ENCODE measurements at regions not wholly inside any gene's neighbourhood (a gene's known extent, or its start where the extent isn't known, plus 50 kb on each side); places are given as distances from the start of the nearest gene placed in this dataset.
A peak's percentile ranks its signal among the peaks of the same experiment; 100 is the strongest.

GRCh38 chr2:8172661-8173060 is 509.2 kb upstream of the ID2 start:
- Mint-ChIP-seq H3K36me3 (ENCODE audit: insufficient read depth) (no peaks in the 10 kb centered on the region), H3K4me1 (ENCODE audit: low read depth in 2 of 2) (peaks cover 10 to 13% of the 10 kb centered on the region in 2 donors), H3K27ac (no peak overlapping the region), H3K27me3 (no peaks in the 10 kb centered on the region), H3K9me3 (no peaks in the 10 kb centered on the region), H3K4me3 (no peak overlapping the region)
- DNase-seq (no peak), ATAC-seq (replicated peaks) (no peak)

- Mint-ChIP-seq H3K27ac (no peak overlapping the region), H3K4me1 (ENCODE audit: low read depth in 2 of 2) (no peaks in the 10 kb centered on the region), H3K36me3 (ENCODE audit: insufficient read depth) (no peaks in the 10 kb centered on the region), H3K27me3 (no peaks in the 10 kb centered on the region), H3K9me3 (no peaks in the 10 kb centered on the region), H3K4me3 (no peak overlapping the region)
- ATAC-seq (replicated peaks) (no peak), DNase-seq (no peak)
Observed at GRCh38 chr2:8174641-8175257, 507.1 kb upstream of the ID2 start.

- Mint-ChIP-seq H3K27ac (no peak overlapping the region), H3K9me3 (no peaks in the 10 kb centered on the region), H3K4me1 (ENCODE audit: low read depth in 2 of 2) (no peaks in the 10 kb centered on the region), H3K36me3 (ENCODE audit: insufficient read depth) (no peaks in the 10 kb centered on the region), H3K4me3 (no peak overlapping the region), H3K27me3 (no peaks in the 10 kb centered on the region)
- ATAC-seq (replicated peaks) = peak; percentile 17
- DNase-seq = no peak
Observed at GRCh38 chr2:8176887-8177286, 505.0 kb upstream of the ID2 start.

GRCh38 chr2:8177566-8177965 is 504.3 kb upstream of the ID2 start:
- ATAC-seq (replicated peaks) (no peak), DNase-seq (no peak)
- no peak overlapping the region for H3K27ac Mint-ChIP-seq
- H3K4me3 Mint-ChIP-seq = no peak overlapping the region
- H3K4me1 Mint-ChIP-seq (ENCODE audit: low read depth in 2 of 2) = no peaks in the 10 kb centered on the region
- H3K9me3 Mint-ChIP-seq = no peaks in the 10 kb centered on the region
- H3K27me3 Mint-ChIP-seq = no peaks in the 10 kb centered on the region
- no peaks in the 10 kb centered on the region for H3K36me3 Mint-ChIP-seq (ENCODE audit: insufficient read depth)

DNA sequence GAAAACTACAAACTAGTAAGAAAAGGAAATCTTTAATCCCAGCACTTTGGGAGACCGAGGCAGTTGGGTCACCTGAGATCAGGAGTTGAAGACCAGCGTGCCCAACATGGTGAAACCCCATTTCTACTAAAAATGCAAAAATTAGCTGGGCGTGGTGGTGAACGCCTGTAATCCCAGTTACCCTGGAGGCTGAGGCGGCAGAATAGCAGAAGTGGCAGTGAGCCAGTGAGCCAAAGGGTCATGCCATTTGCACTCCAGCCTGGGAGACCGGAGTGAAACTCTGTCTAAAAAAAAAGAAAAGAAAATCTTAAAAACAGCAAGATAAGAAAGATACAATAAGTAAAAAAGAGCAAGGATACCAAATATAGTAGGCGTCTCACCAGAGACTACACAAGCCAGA is 502.9 kb upstream of the ID2 start:
- DNase-seq = no peak
- Mint-ChIP-seq H3K4me1 (ENCODE audit: low read depth in 2 of 2) (no peaks in the 10 kb centered on the region), H3K27ac (no peak overlapping the region), H3K9me3 (peaks cover 0 to 1% of the 10 kb centered on the region in 2 donors), H3K36me3 (ENCODE audit: insufficient read depth) (no peaks in the 10 kb centered on the region), H3K4me3 (no peak overlapping the region), H3K27me3 (no peaks in the 10 kb centered on the region)
- ATAC-seq (replicated peaks) = no peak

DNA sequence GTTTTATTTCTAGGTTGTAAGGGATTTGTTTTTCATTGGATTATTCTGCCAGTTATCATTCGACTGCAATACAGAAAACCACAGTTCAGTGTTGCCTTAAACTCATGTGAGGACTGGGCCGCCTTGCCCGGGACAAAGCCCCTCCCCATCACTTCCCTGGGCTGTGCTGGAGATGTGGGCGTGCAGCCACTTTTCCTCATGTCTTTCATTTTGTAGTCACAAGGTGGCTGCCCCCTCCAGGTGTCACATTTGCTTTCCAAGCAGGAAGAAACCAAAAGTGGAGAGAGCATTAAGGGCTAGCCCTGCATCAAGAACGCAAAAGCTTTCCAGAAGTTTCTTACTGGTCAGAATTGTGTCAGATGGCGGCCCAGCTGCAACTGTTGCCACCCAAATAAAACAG is 492.5 kb upstream of the ID2 start:
- Mint-ChIP-seq H3K36me3 (ENCODE audit: insufficient read depth) (no peaks in the 10 kb centered on the region), H3K27ac (no peak overlapping the region), H3K9me3 (no peaks in the 10 kb centered on the region), H3K4me1 (ENCODE audit: low read depth in 2 of 2) (peaks cover 0 to 2% of the 10 kb centered on the region in 2 donors), H3K4me3 (no peak overlapping the region), H3K27me3 (no peaks in the 10 kb centered on the region)
- no peak for ATAC-seq (replicated peaks)
- no peak for DNase-seq

DNA sequence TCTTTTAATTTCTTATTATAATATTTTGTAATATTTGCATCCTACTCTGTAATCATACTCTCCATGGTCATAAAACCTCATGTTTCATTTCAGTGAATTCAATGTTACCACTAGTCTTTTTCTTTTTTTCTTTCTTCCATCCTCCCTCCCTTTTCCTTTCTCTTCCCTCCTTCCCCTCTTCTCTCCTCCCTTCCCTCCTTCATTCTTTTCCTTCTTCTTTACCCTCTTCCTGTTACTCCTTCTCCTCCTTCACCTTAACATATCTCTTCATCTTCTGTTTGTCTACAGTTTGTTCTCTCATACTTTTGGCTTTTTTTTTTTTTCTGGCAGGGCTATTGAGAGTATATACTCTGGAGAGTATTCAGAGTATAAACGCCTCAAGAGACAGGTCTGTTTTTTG is 491.6 kb upstream of the ID2 start:
- no peak overlapping the region for H3K4me3 Mint-ChIP-seq
- peaks cover 0 to 2% of the 10 kb centered on the region in 2 donors for H3K4me1 Mint-ChIP-seq (ENCODE audit: low read depth in 2 of 2)
- ATAC-seq (replicated peaks) (no peak), DNase-seq (no peak)
- H3K36me3 Mint-ChIP-seq (ENCODE audit: insufficient read depth) = no peaks in the 10 kb centered on the region
- H3K9me3 Mint-ChIP-seq = no peaks in the 10 kb centered on the region
- no peak overlapping the region for H3K27ac Mint-ChIP-seq
- H3K27me3 Mint-ChIP-seq = no peaks in the 10 kb centered on the region

DNA sequence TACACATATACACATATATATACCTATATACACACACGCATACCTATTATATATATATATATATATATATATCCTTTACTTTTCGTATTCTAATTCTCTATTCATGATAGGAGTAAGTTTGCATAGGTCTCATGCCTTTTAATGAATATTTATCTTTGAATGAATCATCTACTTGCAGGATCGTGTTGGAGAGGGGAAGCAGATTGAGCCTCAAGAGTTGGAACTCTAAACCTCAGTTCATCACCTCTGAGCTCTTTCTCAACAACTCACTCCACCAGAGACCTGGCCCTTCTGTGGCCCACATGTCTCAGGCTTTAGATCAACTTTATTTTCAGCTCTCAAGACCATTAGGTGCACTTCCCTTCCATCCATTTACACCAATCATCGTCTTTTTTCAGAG is 490.4 kb upstream of the ID2 start:
- H3K27me3 Mint-ChIP-seq = no peaks in the 10 kb centered on the region
- H3K36me3 Mint-ChIP-seq (ENCODE audit: insufficient read depth) = no peaks in the 10 kb centered on the region
- DNase-seq (no peak), ATAC-seq (replicated peaks) (no peak)
- peaks cover 0 to 2% of the 10 kb centered on the region in 2 donors for H3K4me1 Mint-ChIP-seq (ENCODE audit: low read depth in 2 of 2)
- H3K27ac Mint-ChIP-seq = no peak overlapping the region
- H3K9me3 Mint-ChIP-seq = no peaks in the 10 kb centered on the region
- H3K4me3 Mint-ChIP-seq = no peak overlapping the region

DNA sequence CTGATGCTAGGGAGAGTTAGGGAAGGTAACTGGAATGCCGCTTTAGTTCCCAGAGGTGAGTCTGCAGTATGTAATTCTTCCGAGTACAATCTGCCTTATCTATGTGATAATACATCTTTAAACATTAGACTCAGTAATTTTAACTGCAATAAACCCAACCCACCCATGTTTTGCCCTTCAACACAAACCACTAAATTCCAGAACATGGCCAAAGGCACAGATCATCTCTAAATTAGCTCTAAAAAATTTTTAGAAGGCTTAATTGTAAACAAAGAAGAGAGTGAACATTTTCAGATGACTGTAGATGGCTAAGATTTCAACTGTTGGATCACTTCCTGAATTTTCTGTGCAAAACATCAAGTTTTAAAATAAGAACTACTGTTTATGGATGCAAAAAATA is 488.7 kb upstream of the ID2 start:
- Mint-ChIP-seq H3K36me3 (ENCODE audit: insufficient read depth) (no peaks in the 10 kb centered on the region), H3K27me3 (no peaks in the 10 kb centered on the region), H3K4me1 (ENCODE audit: low read depth in 2 of 2) (peaks cover 0 to 2% of the 10 kb centered on the region in 2 donors), H3K4me3 (no peak overlapping the region), H3K9me3 (no peaks in the 10 kb centered on the region), H3K27ac (no peak overlapping the region)
- ATAC-seq (replicated peaks) (no peak), DNase-seq (no peak)

DNA sequence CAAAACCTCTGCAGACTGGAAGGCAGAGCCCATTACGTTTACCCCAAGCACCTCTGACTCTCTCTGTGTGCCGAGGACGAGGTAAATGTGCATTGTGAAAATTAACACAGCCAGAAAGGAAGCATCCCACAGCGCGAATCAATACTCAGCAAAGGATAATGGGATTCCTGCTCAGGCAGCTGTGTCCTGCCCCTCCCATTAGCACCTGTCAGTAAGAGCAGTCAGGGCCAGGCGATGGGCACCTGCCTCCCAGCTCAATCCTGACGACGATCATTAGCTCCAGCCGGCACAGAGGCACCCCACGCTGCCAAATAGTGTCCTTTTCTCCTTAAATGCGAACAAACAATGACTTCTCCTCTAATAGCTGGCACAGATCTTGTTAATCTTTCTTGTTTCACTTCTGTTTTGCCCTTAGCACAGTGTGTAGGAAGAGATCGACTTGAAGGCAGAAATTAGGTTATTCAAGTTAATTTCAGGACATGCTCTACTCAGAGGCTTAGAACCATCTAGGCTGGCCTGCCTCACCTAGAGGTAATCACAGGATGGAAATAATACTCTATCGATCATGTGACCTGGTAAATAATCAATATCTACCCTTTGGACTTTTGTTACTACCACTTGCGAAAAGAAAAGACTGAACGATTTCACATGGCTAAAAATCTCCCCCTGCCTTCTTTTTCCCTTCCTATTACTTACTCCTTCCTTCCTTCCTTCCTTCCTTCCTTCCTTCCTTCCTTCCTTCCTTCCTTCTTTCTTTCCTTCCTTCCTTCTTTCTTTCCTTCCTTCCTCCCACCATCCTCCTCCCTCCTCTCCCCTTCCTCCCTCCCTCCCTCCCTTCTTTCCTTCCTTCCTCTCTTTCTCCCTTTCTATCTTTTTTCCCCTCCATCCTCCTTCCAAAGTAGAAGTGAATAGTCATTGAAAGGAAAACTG is 487.9 kb upstream of the ID2 start:
- H3K4me3 Mint-ChIP-seq = no peak overlapping the region
- H3K27me3 Mint-ChIP-seq = no peaks in the 10 kb centered on the region
- no peaks in the 10 kb centered on the region for H3K36me3 Mint-ChIP-seq (ENCODE audit: insufficient read depth)
- DNase-seq (no peak), ATAC-seq (replicated peaks) (no peak)
- H3K27ac Mint-ChIP-seq = no peak overlapping the region
- no peaks in the 10 kb centered on the region for H3K9me3 Mint-ChIP-seq
- H3K4me1 Mint-ChIP-seq (ENCODE audit: low read depth in 2 of 2) = peaks cover 0 to 6% of the 10 kb centered on the region in 2 donors

GRCh38 chr2:8195784-8196183 is 486.1 kb upstream of the ID2 start:
- H3K27ac Mint-ChIP-seq = no peak overlapping the region

DNA sequence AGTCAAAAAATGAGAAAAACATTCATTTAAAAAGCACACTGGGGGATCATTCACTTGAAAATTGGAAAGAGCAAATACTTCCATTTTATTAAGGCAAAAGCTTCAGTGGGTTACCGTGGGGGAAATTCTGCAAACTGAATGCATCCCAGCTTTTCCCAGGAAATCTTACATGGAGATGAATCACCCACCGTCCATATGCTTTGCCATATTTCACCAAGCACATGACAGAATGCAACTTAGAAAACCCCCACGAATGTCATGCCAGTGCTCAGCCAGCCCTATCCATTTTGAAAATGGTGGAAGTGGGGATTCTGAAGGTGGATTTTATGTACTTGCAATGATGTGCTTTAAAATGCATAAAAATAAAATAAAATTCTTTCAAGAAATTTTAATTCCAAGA is 485.5 kb upstream of the ID2 start:
- DNase-seq = no peak
- peaks cover 0 to 6% of the 10 kb centered on the region in 2 donors for H3K4me1 Mint-ChIP-seq (ENCODE audit: low read depth in 2 of 2)
- ATAC-seq (replicated peaks) = no peak
- no peak overlapping the region for H3K27ac Mint-ChIP-seq
- no peaks in the 10 kb centered on the region for H3K27me3 Mint-ChIP-seq
- H3K9me3 Mint-ChIP-seq = peaks cover 0 to 7% of the 10 kb centered on the region in 2 donors
- peaks cover 3% of the 10 kb centered on the region for H3K36me3 Mint-ChIP-seq (ENCODE audit: insufficient read depth)
- H3K4me3 Mint-ChIP-seq = no peak overlapping the region

More at GRCh38 chr2:8195784-8196183, 486.1 kb upstream of the ID2 start:
- H3K9me3 Mint-ChIP-seq = peaks cover 0 to 7% of the 10 kb centered on the region in 2 donors
- no peaks in the 10 kb centered on the region for H3K27me3 Mint-ChIP-seq
- DNase-seq (no peak), ATAC-seq (replicated peaks) (no peak)
- H3K36me3 Mint-ChIP-seq (ENCODE audit: insufficient read depth) = peaks cover 2% of the 10 kb centered on the region
- H3K4me3 Mint-ChIP-seq = no peak overlapping the region
- peaks cover 0 to 6% of the 10 kb centered on the region in 2 donors for H3K4me1 Mint-ChIP-seq (ENCODE audit: low read depth in 2 of 2)

GRCh38 chr2:8197101-8197500 is 484.8 kb upstream of the ID2 start:
- peaks cover 0 to 6% of the 10 kb centered on the region in 2 donors for H3K4me1 Mint-ChIP-seq (ENCODE audit: low read depth in 2 of 2)
- H3K4me3 Mint-ChIP-seq = no peak overlapping the region
- ATAC-seq (replicated peaks) (no peak), DNase-seq (no peak)
- peaks cover 0 to 7% of the 10 kb centered on the region in 2 donors for H3K9me3 Mint-ChIP-seq
- H3K27ac Mint-ChIP-seq = no peak overlapping the region
- H3K36me3 Mint-ChIP-seq (ENCODE audit: insufficient read depth) = peaks cover 3% of the 10 kb centered on the region
- H3K27me3 Mint-ChIP-seq = no peaks in the 10 kb centered on the region

DNA sequence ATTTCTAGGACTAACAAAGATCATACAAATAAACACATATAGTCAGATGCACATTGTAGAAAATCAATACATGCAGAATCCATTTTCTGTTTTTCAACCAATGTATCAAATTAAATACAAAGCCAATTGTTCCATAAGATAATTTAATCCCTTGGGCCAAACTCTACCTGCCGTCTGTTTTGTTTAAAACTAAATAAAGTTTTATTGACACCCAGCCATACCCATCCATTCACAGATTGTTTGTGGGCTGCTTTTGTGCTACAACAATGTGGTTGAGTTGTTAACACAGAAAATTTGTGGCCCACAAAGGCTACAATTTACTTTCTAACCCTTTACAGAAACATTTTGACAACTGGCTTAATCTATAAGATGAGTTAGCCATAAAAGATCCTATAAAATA is 484.0 kb upstream of the ID2 start:
- H3K4me3 Mint-ChIP-seq = no peak overlapping the region
- peaks cover 0 to 10% of the 10 kb centered on the region in 2 donors for H3K4me1 Mint-ChIP-seq (ENCODE audit: low read depth in 2 of 2)
- no peak for DNase-seq
- no peaks in the 10 kb centered on the region for H3K27me3 Mint-ChIP-seq
- H3K9me3 Mint-ChIP-seq = peaks cover 0 to 7% of the 10 kb centered on the region in 2 donors
- no peak for ATAC-seq (replicated peaks)
- peaks cover 3% of the 10 kb centered on the region for H3K36me3 Mint-ChIP-seq (ENCODE audit: insufficient read depth)
- H3K27ac Mint-ChIP-seq = no peak overlapping the region
